A673 (cell line): ENCODE measurements at regions not wholly inside any gene's neighbourhood (a gene's known extent, or its start where the extent isn't known, plus 50 kb on each side); places are given as distances from the start of the nearest gene placed in this dataset.

Source experiments
- EZH2 ChIP-seq: fragments of 200-600 bp; sonication (generic); IDR thresholded peaks from 2 replicates; pipeline ENCODE4 v1.6.1; 2017; ENCODE audit warnings: borderline replicate concordance, low read depth, mild to moderate bottlenecking, mixed read lengths, antibody characterized with exemption, low read length; ENCODE audit not compliant: poor library complexity, severe bottlenecking
- TF ChIP-seq, protein P1 (sequence below): fragments of 300-800, 200-600 bp; sonication (generic); conservative IDR thresholded peaks from 2 replicates; pipeline ENCODE4 v1.5.1; 2017; ENCODE audit warnings: low read depth, mild to moderate bottlenecking, antibody characterized with exemption, low read length, moderate library complexity, mixed read lengths

DNA sequence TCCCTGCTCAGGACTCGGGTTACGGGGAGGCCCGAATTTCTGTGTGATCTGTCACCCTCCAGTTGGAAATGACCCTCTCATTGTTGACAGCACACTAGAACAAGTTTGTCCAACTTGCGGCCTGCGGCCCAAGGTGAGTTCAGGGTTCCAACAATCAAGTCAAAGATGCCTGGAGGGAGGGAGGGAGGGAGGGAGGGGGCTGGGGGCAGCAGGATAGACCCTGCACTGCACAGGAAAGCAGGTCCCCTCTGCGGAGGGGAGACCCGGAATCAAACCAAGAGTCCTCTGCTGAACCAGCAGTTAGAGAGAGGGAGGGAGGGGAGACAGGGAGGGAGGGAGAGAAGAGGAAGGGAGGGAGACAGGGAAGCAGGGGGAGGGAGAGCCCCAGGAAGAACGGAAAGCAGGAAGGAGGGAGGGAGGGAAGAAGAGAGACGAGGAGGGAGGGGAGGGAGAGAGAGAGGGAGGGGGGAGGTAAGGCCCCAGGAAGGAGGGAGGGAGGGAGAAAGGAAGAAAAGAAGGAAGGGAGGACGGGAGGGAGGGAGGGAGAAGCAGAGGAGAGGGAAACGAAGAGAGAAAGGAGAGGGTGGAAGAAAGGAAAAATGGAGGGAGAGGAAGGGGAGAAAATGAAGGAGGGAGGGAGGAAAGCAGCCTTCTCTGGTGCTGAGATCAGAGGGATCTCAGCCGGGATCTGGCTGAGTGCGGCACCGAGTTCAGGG is 96.7 kb upstream of the CDH5 start:
- TF ChIP-seq, protein P1, sequence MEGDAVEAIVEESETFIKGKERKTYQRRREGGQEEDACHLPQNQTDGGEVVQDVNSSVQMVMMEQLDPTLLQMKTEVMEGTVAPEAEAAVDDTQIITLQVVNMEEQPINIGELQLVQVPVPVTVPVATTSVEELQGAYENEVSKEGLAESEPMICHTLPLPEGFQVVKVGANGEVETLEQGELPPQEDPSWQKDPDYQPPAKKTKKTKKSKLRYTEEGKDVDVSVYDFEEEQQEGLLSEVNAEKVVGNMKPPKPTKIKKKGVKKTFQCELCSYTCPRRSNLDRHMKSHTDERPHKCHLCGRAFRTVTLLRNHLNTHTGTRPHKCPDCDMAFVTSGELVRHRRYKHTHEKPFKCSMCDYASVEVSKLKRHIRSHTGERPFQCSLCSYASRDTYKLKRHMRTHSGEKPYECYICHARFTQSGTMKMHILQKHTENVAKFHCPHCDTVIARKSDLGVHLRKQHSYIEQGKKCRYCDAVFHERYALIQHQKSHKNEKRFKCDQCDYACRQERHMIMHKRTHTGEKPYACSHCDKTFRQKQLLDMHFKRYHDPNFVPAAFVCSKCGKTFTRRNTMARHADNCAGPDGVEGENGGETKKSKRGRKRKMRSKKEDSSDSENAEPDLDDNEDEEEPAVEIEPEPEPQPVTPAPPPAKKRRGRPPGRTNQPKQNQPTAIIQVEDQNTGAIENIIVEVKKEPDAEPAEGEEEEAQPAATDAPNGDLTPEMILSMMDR: no peak
- TF ChIP-seq EZH2: no peak
